ENCODE measurements at regions not wholly inside any gene's neighbourhood (a gene's known extent, or its start where the extent isn't known, plus 50 kb on each side); places are given as distances from the start of the nearest gene placed in this dataset.

DNA sequence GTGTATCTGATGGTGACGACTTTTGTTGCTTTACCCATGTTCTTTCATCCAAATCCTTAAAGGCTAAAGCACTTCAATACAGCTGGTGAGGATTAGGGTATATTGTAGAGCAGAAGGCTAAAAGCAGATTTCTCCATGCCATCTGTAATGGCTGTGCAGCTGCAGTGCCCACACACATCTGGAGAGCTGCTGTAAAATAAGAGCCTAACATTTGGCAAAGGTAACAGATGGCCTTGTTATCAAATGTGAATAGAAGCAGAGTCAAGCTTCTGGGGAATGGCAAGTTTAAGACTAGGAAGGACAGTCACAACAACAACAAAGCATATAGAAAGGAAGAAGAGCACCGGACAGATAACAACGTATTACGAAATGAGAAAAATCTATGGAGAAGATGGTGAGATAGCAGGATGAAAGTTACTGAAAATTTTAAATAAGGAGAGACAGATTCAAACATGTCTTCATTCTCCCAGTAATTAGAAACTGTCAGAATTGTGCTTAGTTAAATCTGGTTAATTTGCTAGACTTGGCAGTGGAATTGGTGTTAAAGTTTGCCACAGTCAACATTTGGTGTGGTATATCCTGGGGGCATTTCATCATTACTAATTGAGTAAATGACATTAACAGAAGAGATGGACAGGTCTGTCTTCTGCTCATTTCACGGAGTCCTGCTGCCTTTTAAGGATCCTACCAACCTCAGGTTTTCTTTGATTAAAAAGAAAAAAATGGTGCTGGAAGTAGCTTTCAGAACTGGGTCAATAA is 1093.2 kb downstream of the ADGRL2 start:
- TF ChIP-seq MYC (IDR thresholded peaks at IDR 0.05; ENCODE audit: low read depth, low read length): no peak
- TF ChIP-seq MAX (IDR thresholded peaks at IDR 0.05; ENCODE audit: low read depth, low read length): no peak
- no peak for TF ChIP-seq CTCF (IDR thresholded peaks at IDR 0.05; ENCODE audit: low read depth, low read length)
- TF ChIP-seq POLR2A (IDR thresholded peaks at IDR 0.05; ENCODE audit: extremely low read depth, insufficient read length): no peak
- no peak overlapping the region for H3K4me3 ChIP-seq (ENCODE audit: low read depth, low read length)
- no peak for DNase-seq (ENCODE audit: low read depth)

- H3K4me3 ChIP-seq (ENCODE audit: low read depth, low read length): no peak overlapping the region
- DNase-seq (ENCODE audit: low read depth): no peak
- no peak for TF ChIP-seq MAX (IDR thresholded peaks at IDR 0.05; ENCODE audit: low read depth, low read length)
- no peak for TF ChIP-seq MYC (IDR thresholded peaks at IDR 0.05; ENCODE audit: low read depth, low read length)
- TF ChIP-seq CTCF (IDR thresholded peaks at IDR 0.05; ENCODE audit: low read depth, low read length): no peak
- no peak for TF ChIP-seq POLR2A (IDR thresholded peaks at IDR 0.05; ENCODE audit: extremely low read depth, insufficient read length)
Observed at GRCh38 chr1:82880506-82880905, 1079.8 kb downstream of the ADGRL2 start.

DNA sequence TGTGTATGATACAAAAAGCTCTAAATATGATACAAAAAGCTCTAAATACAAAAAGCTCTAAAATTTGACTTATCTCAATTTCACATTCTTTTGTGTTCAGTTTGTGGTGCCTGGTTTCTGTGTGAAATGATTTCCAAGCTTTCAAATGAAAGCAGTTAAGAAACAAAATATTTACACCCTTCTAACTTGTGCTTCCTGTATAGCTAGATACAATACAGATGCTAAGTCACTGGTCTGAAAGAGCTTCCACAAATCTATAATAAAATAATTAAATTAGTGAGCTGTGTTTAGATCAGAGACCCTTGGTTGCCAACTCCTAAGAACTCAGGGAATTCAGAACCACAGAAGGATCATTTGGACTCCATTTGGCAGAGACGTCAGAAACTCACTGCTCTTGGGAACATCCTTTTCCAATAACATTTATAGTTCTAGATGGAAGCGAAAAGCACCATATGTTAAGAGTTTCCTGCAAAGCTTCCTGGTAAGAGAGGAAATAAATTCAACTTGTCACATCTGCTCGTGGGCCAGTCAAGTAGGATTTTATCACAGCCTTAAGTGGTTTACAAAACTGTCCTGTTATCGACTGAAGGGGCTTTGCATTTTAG is 1079.1 kb downstream of the ADGRL2 start:
- no peak for DNase-seq (ENCODE audit: low read depth)

DNA sequence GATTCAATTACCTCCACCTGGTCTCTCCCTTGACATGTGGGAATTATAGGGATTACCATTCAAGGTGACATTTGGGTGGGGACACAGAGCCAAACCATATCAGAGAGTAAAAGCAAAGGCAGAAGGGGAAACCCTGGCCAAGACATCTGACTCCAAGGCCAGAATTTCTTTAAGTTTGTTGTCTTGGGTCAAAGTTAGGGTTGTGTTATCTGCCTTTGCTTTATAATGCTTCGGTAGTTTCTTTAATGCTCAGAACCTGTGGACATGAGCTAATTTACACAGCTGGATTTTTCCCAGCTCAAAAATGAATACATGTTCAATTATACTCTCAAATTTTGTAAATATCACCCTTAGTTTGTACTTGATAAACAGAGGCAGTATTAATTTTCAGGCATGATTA is 1074.4 kb downstream of the ADGRL2 start:
- H3K4me3 ChIP-seq (ENCODE audit: low read depth, low read length): no peak overlapping the region
- TF ChIP-seq MAX (IDR thresholded peaks at IDR 0.05; ENCODE audit: low read depth, low read length): no peak
- TF ChIP-seq MYC (IDR thresholded peaks at IDR 0.05; ENCODE audit: low read depth, low read length): no peak
- TF ChIP-seq POLR2A (IDR thresholded peaks at IDR 0.05; ENCODE audit: extremely low read depth, insufficient read length): no peak
- no peak for TF ChIP-seq CTCF (IDR thresholded peaks at IDR 0.05; ENCODE audit: low read depth, low read length)
- DNase-seq (ENCODE audit: low read depth): no peak

More for the DNA sequence above, 1079.1 kb downstream of the ADGRL2 start:
- no peak overlapping the region for H3K4me3 ChIP-seq (ENCODE audit: low read depth, low read length)
- TF ChIP-seq MAX (IDR thresholded peaks at IDR 0.05; ENCODE audit: low read depth, low read length): no peak
- no peak for TF ChIP-seq MYC (IDR thresholded peaks at IDR 0.05; ENCODE audit: low read depth, low read length)
- no peak for TF ChIP-seq POLR2A (IDR thresholded peaks at IDR 0.05; ENCODE audit: extremely low read depth, insufficient read length)
- TF ChIP-seq CTCF (IDR thresholded peaks at IDR 0.05; ENCODE audit: low read depth, low read length): no peak

DNA sequence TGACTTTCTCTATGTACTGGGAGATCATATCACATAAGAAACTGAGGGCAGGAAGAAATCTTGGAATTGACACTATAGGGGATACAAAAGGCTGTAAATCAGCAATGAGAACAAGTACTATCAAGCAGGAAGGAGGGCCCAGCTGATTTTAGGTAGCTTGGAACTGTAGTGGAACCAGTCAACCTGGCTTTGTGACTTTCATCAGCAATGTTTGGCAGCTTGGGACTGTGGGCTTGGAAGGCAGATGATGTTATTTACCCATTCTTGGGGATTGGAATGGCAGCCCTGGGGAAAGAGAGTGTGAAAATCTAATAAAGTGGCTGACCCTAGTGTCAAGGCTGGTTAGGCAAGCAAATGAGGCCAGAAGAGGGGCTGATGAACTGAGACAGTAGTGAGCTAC is 1073.3 kb downstream of the ADGRL2 start:
- no peak overlapping the region for H3K4me3 ChIP-seq (ENCODE audit: low read depth, low read length)
- DNase-seq (ENCODE audit: low read depth): no peak
- TF ChIP-seq POLR2A (IDR thresholded peaks at IDR 0.05; ENCODE audit: extremely low read depth, insufficient read length): no peak

GRCh38 chr1:82870332-82870731 is 1069.6 kb downstream of the ADGRL2 start:
- no peak for DNase-seq (ENCODE audit: low read depth)
- TF ChIP-seq MAX (IDR thresholded peaks at IDR 0.05; ENCODE audit: low read depth, low read length) (no peak), POLR2A (IDR thresholded peaks at IDR 0.05; ENCODE audit: extremely low read depth, insufficient read length) (no peak), CTCF (IDR thresholded peaks at IDR 0.05; ENCODE audit: low read depth, low read length) (no peak), MYC (IDR thresholded peaks at IDR 0.05; ENCODE audit: low read depth, low read length) (no peak)
- H3K4me3 ChIP-seq (ENCODE audit: low read depth, low read length): no peak overlapping the region

Data from NB4 (cell line).